ENCODE measurements at regions not wholly inside any gene's neighbourhood (a gene's known extent, or its start where the extent isn't known, plus 50 kb on each side); places are given as distances from the start of the nearest gene placed in this dataset.

GRCh38 chr9:73845954-73846690 is 651.0 kb upstream of the RORB start:
- DNase-seq (ENCODE audit: low read depth) = no peak
- no peak for TF ChIP-seq CTCF (IDR thresholded peaks at IDR 0.05; ENCODE audit: low read length, missing control alignments)
- no peak overlapping the region for H3K4me3 ChIP-seq (replicated peaks; ENCODE audit: low read depth, low read length)

- no peak for TF ChIP-seq CTCF (IDR thresholded peaks at IDR 0.05; ENCODE audit: low read length, missing control alignments)
- no peak overlapping the region for H3K4me3 ChIP-seq (replicated peaks; ENCODE audit: low read depth, low read length)
- no peak for DNase-seq (ENCODE audit: low read depth)
Measured at GRCh38 chr9:73847536-73847935, 649.6 kb upstream of the RORB start.

- no peak overlapping the region for H3K4me3 ChIP-seq (replicated peaks; ENCODE audit: low read depth, low read length)
- no peak for TF ChIP-seq CTCF (IDR thresholded peaks at IDR 0.05; ENCODE audit: low read length, missing control alignments)
- DNase-seq (ENCODE audit: low read depth) = no peak
Measured at GRCh38 chr9:73853549-73853948, 643.6 kb upstream of the RORB start.

- no peak for DNase-seq (ENCODE audit: low read depth)
- TF ChIP-seq CTCF (IDR thresholded peaks at IDR 0.05; ENCODE audit: low read length, missing control alignments) = no peak
- H3K4me3 ChIP-seq (replicated peaks; ENCODE audit: low read depth, low read length) = no peak overlapping the region
Measured at GRCh38 chr9:73855206-73855605, 641.9 kb upstream of the RORB start.

GRCh38 chr9:73863924-73864323 is 633.2 kb upstream of the RORB start:
- no peak overlapping the region for H3K4me3 ChIP-seq (replicated peaks; ENCODE audit: low read depth, low read length)
- DNase-seq (ENCODE audit: low read depth) = no peak
- no peak for TF ChIP-seq CTCF (IDR thresholded peaks at IDR 0.05; ENCODE audit: low read length, missing control alignments)

- no peak overlapping the region for H3K4me3 ChIP-seq (replicated peaks; ENCODE audit: low read depth, low read length)
- TF ChIP-seq CTCF (IDR thresholded peaks at IDR 0.05; ENCODE audit: low read length, missing control alignments) = no peak
- DNase-seq (ENCODE audit: low read depth) = no peak
Measured at GRCh38 chr9:73866451-73866850, 630.7 kb upstream of the RORB start.

- peak; percentile 78 for DNase-seq (ENCODE audit: low read depth)
- H3K4me3 ChIP-seq (replicated peaks; ENCODE audit: low read depth, low read length) = no peak overlapping the region
- TF ChIP-seq CTCF (IDR thresholded peaks at IDR 0.05; ENCODE audit: low read length, missing control alignments) = no peak
Measured at GRCh38 chr9:73869264-73869663, 627.9 kb upstream of the RORB start.

All from fibroblast of pulmonary artery (primary cell).